TTC549 (cell line): ENCODE measurements at regions not wholly inside any gene's neighbourhood (a gene's known extent, or its start where the extent isn't known, plus 50 kb on each side); places are given as distances from the start of the nearest gene placed in this dataset.
"Not testable (repeated sequence)": the region's sequence is repeated elsewhere in the genome, so short reads cannot be mapped to it uniquely, and the experiment has no call there.

Experiments used
- FAIRE-seq: peaks from 2 replicates; lab custom pipeline; 2012; peaks lifted over from hg19 to GRCh38; lab: Jason Lieb, UNC

DNA sequence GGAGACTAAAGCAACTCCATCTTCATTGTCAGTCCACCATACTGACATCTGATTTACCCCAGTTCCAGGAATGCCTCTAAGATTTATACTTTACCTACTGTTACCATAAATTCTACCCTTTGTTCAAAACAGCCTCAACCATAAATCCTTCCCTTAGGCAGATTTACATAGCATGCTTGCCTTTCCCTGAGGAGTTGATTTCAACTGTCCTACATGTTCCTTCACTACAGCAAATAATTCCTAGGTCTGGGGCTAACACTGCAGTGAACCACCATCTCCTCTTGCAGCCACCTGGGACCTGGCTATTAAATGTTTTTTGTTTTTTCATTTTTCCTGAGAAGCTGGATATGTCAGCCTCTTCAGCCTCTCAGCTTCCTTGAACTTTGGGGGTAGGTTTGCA lies 166.9 kb upstream of the PDE4D start:
- FAIRE-seq, result no peak

DNA sequence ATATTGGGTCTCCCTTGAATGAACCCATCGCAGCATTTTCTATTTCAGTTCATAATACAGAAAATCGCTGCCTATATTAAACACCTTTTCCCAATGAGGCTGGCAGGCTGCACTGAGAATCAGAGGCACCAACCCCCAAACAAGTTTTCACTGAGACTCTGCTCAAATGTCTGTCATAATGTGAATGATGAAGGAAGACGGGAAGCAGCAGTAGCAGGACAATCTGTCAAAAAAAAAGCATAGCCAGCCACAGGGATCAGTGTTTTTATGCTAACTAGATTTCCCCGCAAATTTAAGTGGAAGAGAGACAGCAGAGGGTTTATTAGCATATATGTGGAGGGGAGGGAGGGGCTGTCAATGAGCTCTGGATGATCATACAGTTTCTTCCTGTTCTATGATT lies 162.7 kb upstream of the PDE4D start:
- no peak for FAIRE-seq

GRCh38 chr5:60055168-60055567 lies 161.6 kb upstream of the PDE4D start:
- no peak for FAIRE-seq

GRCh38 chr5:60041996-60042664 lies 148.6 kb upstream of the PDE4D start:
- not testable (repeated sequence) for FAIRE-seq

DNA sequence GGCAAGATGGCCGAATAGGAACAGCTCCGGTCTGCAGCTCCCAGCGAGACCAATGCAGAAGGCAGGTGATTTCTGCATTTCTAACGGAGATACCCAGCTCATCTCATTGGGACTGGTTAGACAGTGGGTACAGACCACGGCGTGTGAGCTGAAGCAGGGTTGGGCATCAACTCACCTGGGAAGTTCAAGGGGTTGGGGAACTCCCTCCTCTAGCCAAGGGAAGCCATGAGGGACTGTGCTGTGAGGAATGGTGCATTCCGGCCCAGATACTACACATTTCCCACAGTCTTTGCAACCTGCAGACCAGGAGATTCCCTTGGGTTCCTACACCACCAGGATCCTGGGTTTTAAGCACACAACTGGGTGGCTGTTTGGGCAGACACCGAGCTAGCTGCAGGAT lies 148.0 kb upstream of the PDE4D start:
- not testable (repeated sequence) for FAIRE-seq

DNA sequence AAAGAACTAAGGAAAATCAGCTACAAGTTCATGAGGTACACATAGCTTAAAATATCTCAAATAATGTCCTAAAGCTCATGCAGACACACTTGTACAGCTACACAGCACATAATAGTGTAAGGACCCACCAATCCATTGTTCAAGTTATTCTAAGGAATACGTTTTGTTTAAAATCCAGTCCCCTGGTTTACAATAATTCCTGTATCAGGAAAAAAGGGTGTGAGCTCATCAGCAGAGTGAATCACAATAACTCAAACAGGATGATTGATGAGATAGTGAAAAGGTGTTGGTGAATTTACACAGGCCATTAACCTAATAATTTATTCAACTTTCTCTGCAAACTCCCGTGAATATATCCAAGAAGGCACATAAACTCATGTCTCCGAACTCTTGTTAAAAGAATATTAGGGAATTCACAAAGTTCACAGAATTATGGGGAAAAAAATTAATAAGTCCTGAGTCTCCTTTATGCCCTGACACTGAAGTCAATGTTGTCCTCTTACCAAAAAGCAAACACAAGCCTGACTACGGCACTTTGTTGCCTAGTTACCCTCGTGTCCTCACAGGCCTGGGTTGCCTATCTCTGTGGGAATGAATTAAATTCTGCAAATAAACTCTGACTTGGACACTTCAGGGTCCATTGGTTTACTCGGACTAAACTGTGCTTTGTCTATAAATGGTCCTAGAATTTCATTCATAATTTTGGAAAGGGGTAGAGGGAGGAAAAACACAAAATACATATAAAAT lies 142.8 kb upstream of the PDE4D start:
- no peak for FAIRE-seq

- no peak for FAIRE-seq
Measured at GRCh38 chr5:60026161-60026560, 132.6 kb upstream of the PDE4D start.

DNA sequence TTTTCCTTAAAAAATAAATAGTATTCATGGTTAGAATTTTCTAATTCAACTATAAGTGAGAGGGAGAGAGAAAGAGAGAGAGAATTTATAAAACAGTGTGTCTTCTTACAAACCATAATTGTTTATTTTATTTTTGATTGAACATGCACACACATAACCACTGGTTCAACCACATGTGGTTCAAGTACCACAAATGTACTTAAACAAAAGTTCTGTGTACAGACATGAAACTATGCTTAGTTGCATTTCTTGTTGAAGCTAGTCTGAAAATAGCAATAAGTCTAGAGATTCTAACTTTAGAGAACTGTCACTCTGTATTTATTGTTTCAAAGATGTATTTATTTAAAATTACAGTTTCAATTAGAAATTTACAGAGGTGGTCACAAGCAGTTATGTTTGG lies 130.6 kb upstream of the PDE4D start:
- no peak for FAIRE-seq

GRCh38 chr5:60023255-60023654 lies 129.7 kb upstream of the PDE4D start:
- no peak for FAIRE-seq

DNA sequence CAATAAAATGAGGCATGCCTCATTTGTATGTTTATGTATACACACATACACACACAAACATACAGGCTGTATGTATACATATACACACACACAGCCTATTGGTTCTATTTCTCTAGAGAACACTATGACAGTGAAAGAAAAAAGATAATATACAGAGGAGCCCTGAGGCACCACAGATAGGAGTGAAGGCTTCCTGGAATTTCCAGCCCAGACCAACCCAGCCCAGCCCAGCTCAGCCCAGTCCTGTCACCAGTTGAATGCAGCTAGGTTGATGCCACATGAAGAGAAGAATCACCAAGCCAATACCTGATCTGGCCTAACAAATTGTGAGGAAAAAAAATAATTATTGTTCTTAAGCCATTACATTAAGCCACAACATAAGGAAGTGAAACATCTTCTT lies 126.9 kb upstream of the PDE4D start:
- FAIRE-seq, result no peak

GRCh38 chr5:60018960-60019359 lies 125.4 kb upstream of the PDE4D start:
- not testable (repeated sequence) for FAIRE-seq

DNA sequence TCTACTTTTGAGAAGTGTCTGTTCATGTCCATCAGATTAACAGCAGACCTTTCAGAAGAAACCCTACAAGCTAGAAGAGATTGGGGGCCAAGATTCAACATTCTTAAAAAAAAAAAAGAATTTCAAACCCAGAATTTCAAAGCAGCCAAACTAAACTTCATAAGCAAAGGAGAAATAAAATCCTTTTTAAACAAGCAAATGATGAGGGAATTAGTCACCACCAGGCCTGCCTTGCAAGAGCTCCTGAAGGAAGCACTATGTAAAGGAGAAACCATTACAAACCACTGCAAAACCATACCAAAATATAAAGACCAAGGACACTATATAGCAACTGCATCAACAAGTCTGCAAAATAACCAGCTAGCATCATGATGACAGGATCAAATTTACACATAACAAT lies 124.6 kb upstream of the PDE4D start:
- no peak for FAIRE-seq

- no peak for FAIRE-seq
Measured at GRCh38 chr5:60014331-60014730, 120.8 kb upstream of the PDE4D start.

DNA sequence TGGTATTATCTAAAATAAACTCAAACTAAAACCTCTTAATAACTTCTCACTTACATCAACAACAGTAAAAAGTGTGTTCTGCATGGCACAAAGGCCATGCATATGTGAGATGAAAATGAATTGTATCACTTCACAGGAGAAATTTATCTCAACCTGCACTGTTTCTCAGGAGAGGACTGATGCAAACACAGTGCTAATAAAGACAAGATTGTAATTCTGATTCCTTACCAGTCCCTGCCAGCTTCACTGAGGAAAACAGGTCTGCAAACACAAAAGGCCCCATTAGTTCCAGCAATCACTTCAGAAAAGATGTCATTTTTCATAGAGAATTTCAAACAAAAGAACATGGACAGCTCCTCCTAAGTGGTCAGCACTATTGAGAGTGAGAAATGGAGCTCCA lies 117.3 kb upstream of the PDE4D start:
- FAIRE-seq, result no peak

GRCh38 chr5:60010328-60010727 lies 116.8 kb upstream of the PDE4D start:
- no peak for FAIRE-seq

DNA sequence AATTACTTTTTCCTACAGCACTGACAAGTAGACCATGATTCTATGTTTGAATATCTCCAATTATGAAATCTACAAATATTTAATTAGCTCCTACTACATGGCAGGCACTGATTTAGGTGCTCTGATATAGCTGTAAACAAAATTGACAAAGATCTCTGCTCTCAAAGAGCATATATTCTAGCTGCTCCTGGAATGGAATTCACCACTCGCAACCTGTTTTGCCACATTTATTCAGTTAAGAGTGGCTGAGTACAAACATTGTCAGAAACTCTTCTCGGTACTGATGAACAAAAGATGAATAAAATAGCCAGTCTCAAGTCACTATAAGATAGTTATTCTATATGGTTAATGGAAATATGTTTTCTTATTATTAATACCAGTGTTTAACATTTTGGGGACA lies 114.2 kb upstream of the PDE4D start:
- no peak for FAIRE-seq

DNA sequence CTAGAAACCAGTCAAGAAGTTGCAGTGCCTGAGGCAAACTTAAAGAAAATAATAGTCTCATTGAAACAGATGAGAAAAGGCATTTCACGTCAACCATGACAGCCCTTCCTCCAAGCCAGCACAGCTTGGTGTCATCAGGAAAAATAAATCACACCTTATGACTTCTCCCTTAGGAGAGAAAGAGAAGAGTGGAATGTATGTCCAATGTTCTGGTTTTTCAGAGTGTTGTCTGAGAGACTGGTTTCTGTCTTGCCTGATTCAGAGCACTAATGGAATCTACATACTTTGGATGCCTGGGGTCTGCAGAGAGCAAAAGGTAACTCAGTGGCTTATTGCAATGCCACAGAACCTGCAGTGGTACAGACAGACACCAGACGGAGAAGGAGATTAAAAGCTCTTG lies 105.5 kb upstream of the PDE4D start:
- no peak for FAIRE-seq

DNA sequence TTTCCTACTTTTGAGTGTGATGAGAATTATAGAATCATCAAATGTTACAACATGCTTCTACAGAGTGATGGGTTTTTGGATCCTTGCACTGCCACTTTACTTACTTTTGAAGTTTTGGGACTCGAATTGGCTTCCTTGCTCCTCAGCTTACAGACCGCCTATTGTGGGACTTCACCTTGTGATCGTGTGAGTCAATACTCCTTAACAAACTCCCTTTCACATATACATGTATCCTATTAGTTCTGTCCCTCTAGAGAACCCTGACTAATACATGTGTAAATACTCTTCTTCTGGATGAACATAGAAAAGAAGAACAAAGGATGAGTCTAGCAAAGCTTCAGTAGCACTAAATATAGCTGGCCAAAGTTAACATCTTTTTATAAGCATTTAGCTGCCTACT lies 98.7 kb upstream of the PDE4D start:
- no peak for FAIRE-seq

- no peak for FAIRE-seq
Measured at GRCh38 chr5:59988396-59988795, 94.9 kb upstream of the PDE4D start.

DNA sequence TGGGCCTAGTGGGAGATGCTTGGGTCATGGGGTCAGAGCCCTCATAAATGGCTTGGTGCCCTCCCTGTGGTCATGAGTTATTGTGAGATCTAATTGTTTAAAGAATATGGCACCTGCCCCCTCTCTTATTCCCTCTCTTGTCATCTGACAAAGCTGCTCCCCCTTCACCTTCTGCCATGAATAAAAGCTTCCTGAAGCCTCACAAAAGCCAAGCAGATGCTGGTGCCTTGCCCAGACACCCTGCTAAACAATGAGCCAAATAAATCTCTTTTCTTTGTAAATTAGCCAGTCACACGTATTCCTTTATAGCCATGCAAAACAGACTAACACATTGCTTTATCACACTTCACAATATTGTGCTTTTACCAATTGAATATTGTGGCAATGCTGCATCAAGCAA lies 82.8 kb upstream of the PDE4D start:
- FAIRE-seq, result no peak

GRCh38 chr5:59972043-59972442 lies 78.5 kb upstream of the PDE4D start:
- FAIRE-seq, result no peak

- FAIRE-seq, result no peak
Measured at GRCh38 chr5:59959330-59959729, 65.8 kb upstream of the PDE4D start.

- FAIRE-seq, result no peak
Measured at GRCh38 chr5:59956130-59956783, 62.7 kb upstream of the PDE4D start.

DNA sequence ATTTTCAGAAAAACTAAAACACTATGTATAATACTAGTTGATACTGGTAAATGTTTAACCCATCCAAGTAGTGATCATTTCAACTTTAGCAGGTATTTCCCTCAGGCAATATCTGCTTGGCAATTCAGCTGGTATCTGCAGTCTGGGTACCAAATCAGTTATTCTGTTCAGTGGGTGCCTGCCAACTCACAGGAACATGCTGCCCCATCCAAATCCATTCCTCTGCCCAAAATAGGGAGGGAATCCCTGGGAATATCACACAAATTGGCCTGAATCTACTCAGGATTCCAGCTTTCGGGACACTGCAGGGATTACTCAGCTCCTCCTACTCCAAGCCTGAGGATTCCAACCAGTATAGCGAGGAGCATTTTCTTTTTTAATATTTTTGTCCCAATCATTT lies 61.7 kb upstream of the PDE4D start:
- FAIRE-seq, result no peak
